ENCODE measurements at regions not wholly inside any gene's neighbourhood (a gene's known extent, or its start where the extent isn't known, plus 50 kb on each side); places are given as distances from the start of the nearest gene placed in this dataset.

DNA sequence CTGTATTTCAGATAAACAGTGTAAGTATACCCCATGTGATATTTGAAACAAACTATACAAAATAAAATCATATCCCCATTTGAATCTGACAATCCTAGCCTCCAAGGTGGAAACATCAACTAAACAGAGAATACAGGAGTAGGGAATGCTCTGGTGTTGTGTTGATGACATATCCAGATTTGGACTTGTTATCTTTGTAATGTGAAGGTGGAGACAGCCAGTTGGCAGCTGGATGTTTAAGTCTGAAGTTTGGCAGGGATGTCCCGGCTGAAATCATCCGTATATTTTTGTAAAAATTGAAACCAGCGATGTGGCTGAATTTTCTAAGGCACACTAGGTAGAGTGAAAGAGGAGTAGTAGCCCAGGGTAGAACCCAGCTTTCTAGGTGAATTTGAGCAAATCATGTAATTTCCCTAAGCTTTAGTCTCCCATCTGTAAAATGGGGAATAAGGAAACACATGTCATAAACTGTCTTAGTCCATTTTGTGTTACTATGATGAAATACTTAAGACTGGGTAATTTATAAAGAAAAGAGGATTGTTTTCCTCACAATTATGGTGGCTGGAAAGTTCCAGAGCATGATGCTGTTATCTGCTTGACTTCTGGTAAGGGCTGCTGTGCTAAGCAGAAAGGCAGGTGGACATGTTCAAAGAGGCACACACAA, 246.6 kb upstream of the APCDD1 start:
- Histone ChIP-seq H3K27me3 (ENCODE audit: insufficient read depth, poor library complexity, severe bottlenecking) (no peaks in the 10 kb centered on the region), H3K4me3 (replicated peaks; ENCODE audit: insufficient read depth, low read length) (no peak overlapping the region), H3K27ac (replicated peaks) (no peak overlapping the region)
- no peak for DNase-seq (ENCODE audit: low read depth in 1 of 2, low spot score in 1 of 2)
- TF ChIP-seq REST (IDR thresholded peaks at IDR 0.05; ENCODE audit: insufficient replicate concordance, low read depth) = no peak
- TF ChIP-seq SPI1 (IDR thresholded peaks at IDR 0.05; ENCODE audit: borderline replicate concordance, low read depth) = no peak
- TF ChIP-seq GABPA (IDR thresholded peaks at IDR 0.05; ENCODE audit: low read depth) = no peak
- no peak for TF ChIP-seq CTCF (IDR thresholded peaks at IDR 0.05; ENCODE audit: insufficient read depth, low read length)
- TF ChIP-seq POLR2AphosphoS5 (IDR thresholded peaks at IDR 0.05; ENCODE audit: low read depth) = no peak

- Histone ChIP-seq H3K27me3 (ENCODE audit: insufficient read depth, poor library complexity, severe bottlenecking) (no peaks in the 10 kb centered on the region), H3K4me3 (replicated peaks; ENCODE audit: insufficient read depth, low read length) (no peak overlapping the region), H3K27ac (replicated peaks) (no peak overlapping the region)
- no peak for DNase-seq (ENCODE audit: low read depth in 1 of 2, low spot score in 1 of 2)
- TF ChIP-seq GABPA (IDR thresholded peaks at IDR 0.05; ENCODE audit: low read depth) = no peak
- no peak for TF ChIP-seq POLR2AphosphoS5 (IDR thresholded peaks at IDR 0.05; ENCODE audit: low read depth)
- no peak for TF ChIP-seq SPI1 (IDR thresholded peaks at IDR 0.05; ENCODE audit: borderline replicate concordance, low read depth)
- TF ChIP-seq REST (IDR thresholded peaks at IDR 0.05; ENCODE audit: insufficient replicate concordance, low read depth) = no peak
- TF ChIP-seq CTCF (IDR thresholded peaks at IDR 0.05; ENCODE audit: insufficient read depth, low read length) = no peak
Measured at GRCh38 chr18:10209302-10209701, 245.1 kb upstream of the APCDD1 start.

DNA sequence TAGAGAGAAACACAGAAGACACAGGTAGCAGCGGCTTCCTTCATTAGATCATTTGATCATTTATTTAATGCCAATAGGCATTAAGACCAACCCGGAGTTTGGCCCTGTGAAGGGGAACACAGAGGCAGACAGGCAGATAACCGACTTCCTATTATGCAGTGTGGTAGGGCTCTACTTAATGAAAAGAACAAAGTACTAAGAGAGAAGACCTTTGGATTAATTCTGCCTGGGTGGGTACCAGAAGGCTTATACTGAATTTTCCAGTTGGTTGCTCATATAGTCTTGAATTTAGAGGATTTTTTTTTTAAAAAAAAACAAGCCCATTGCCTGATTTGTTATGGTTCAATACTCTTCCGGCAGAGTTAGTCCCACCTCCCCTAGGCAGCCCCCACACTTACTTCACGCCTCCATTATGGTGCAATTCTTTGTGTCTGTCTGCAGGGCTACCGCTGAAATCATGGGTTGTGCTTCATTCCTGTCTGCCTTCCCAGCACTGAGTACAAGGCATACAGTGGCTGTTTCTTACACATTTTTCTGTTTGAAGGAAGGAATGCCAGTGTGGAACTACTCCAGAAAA, 244.3 kb upstream of the APCDD1 start:
- Histone ChIP-seq H3K27ac (replicated peaks) (no peak overlapping the region), H3K4me3 (replicated peaks; ENCODE audit: insufficient read depth, low read length) (no peak overlapping the region), H3K27me3 (ENCODE audit: insufficient read depth, poor library complexity, severe bottlenecking) (no peaks in the 10 kb centered on the region)
- TF ChIP-seq GABPA (IDR thresholded peaks at IDR 0.05; ENCODE audit: low read depth) (no peak), CTCF (IDR thresholded peaks at IDR 0.05; ENCODE audit: insufficient read depth, low read length) (no peak)
- DNase-seq (ENCODE audit: low read depth in 1 of 2, low spot score in 1 of 2) = no peak

- DNase-seq (ENCODE audit: low read depth in 1 of 2, low spot score in 1 of 2) = peak; percentile 51 to 89
- H3K27ac ChIP-seq (replicated peaks) = peak overlapping the region; percentile 35
- no peaks in the 10 kb centered on the region for H3K27me3 ChIP-seq (ENCODE audit: insufficient read depth, poor library complexity, severe bottlenecking)
Measured at GRCh38 chr18:10213526-10213925, 240.9 kb upstream of the APCDD1 start.

More at GRCh38 chr18:10213526-10213925, 240.9 kb upstream of the APCDD1 start:
- TF ChIP-seq REST (IDR thresholded peaks at IDR 0.05; ENCODE audit: insufficient replicate concordance, low read depth) = no peak
- TF ChIP-seq POLR2AphosphoS5 (IDR thresholded peaks at IDR 0.05; ENCODE audit: low read depth) = peak; percentile 52; the same call in 1 of the 2 replicates
- TF ChIP-seq SPI1 (IDR thresholded peaks at IDR 0.05; ENCODE audit: borderline replicate concordance, low read depth) = peak; percentile 100
- peak; percentile 42; the same call in 1 of the 2 replicates for TF ChIP-seq GABPA (IDR thresholded peaks at IDR 0.05; ENCODE audit: low read depth)
- TF ChIP-seq CTCF (IDR thresholded peaks at IDR 0.05; ENCODE audit: insufficient read depth, low read length) = no peak
- no peak overlapping the region for H3K4me3 ChIP-seq (replicated peaks; ENCODE audit: insufficient read depth, low read length)

Measured in HL-60 (cell line).